Right lobe of liver (tissue), 6 donors: ENCODE measurements at regions not wholly inside any gene's neighbourhood (a gene's known extent, or its start where the extent isn't known, plus 50 kb on each side); places are given as distances from the start of the nearest gene placed in this dataset.

Experiments
- ATAC-seq, 4 donors: fragments of 200-7000 bp; cut with Tn5 transposase; one replicate each; pipeline ENCODE4 v1.9.1; 2020; ENCODE audit warnings: mild to moderate bottlenecking in 4 of 4, moderate library complexity in 4 of 4
- DNase-seq, 3 donors: peaks; one replicate each; pipeline ENCODE4 v3.0.0-alpha.2; 2020
- H3K27ac ChIP-seq, 3 donors: fragments of 200-600 bp; one replicate each; pipeline ENCODE4 v1.8.0; 2022
- H3K27me3 ChIP-seq, 2 donors: fragments of 200-600 bp; one replicate each; pipeline ENCODE4 v1.8.0; 2022
- H3K36me3 ChIP-seq, 4 donors: fragments of 200-600 bp; sonication (generic) in 1 of 4; one replicate each; pipeline versions ENCODE4 v1.5.1 to v1.8.0; 2017 to 2022; ENCODE audit warnings: control low read depth in 1 of 4
- H3K4me1 ChIP-seq, 4 donors: fragments of 200-600 bp; sonication (generic) in 1 of 4; one replicate each; pipeline versions ENCODE4 v1.5.1 to v1.8.0; 2017 to 2022; ENCODE audit warnings: control low read depth in 1 of 4
- H3K4me3 ChIP-seq, 3 donors: fragments of 200-600 bp; one replicate each; pipeline ENCODE4 v1.8.0; 2022
- H3K9me3 ChIP-seq, 4 donors: fragments of 200-600 bp; sonication (generic) in 1 of 4; one replicate each; pipeline versions ENCODE4 v1.5.1 to v1.8.0; 2017 to 2022; ENCODE audit warnings: control low read depth in 1 of 4
- POLR2A ChIP-seq: fragments of 450-650 bp; IDR thresholded peaks from one replicate; pipeline ENCODE4 v1.6.1; 2017; ENCODE audit warnings: antibody characterized with exemption, mild to moderate bottlenecking
- WGBS: methylation state at CpG from one replicate; pipeline ENCODE4 v1.1.6; 2018; ENCODE audit warnings: low coverage, low lambda C conversion rate; ENCODE audit not compliant: insufficient coverage; ENCODE audit errors: missing lambda C conversion rate; 5-methylcytosine and 5-hydroxymethylcytosine counted together
- intact Hi-C, 2 donors: fragments of 100-400 bp; cut with DNase I; formaldehyde crosslinking; loops; one replicate each; pipeline versions ENCODE4 v1.11.2 to v1.14.1; 2022
- TF ChIP-seq, protein P1 (sequence below), 4 donors: fragments of 200-600 bp in 3 of 4; fragments of 450-650 bp in 1 of 4; IDR thresholded peaks; one replicate each; pipeline versions ENCODE4 v1.5.1 to v1.8.0; 2016 to 2022; ENCODE audit warnings: antibody characterized with exemption in 4 of 4, mild to moderate bottlenecking in 2 of 4
- donor health status: DM: no; HTN: yes; CAD: no.
- donor health status: DM: no; HTN: no; CAD: no.
- donor health status: DM: no; HTN: no; CAD: no.
- donor health status: DM: no; HTN: yes; CAD: no.
- donor health status: DM: no; HTN: yes; CAD: no.

DNA sequence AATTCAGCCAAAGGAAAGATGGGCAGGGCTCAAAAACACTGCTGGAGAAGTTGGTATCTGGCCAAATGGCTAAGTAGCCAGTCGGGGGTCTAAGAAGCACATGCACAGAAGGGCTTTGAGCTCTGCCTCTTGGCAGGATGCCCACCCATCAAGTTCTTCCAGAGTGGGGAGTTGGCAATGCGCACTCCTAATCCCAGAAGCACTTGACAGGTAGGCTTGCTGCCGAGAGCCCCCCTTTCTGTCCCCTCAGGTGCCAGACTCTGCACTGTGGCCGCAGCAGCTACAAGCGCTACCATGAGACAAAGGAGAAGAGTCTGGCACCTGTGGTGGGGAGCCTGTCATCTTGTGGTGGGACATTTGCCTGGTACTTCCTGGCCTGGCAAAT lies 252.9 kb upstream of the SLC24A2 start:
- Histone ChIP-seq H3K27ac (no peak overlapping the region), H3K4me3 (no peak overlapping the region), H3K36me3 (no peaks in the 10 kb centered on the region), H3K4me1 (no peaks in the 10 kb centered on the region), H3K27me3 (no peaks in the 10 kb centered on the region), H3K9me3 (no peaks in the 10 kb centered on the region)
- intact Hi-C loops = no loop called here
- ATAC-seq (no peak), DNase-seq (no peak)
- 51% methylated on average over 4 of the region's 5 CpGs for WGBS
- TF ChIP-seq, protein P1, sequence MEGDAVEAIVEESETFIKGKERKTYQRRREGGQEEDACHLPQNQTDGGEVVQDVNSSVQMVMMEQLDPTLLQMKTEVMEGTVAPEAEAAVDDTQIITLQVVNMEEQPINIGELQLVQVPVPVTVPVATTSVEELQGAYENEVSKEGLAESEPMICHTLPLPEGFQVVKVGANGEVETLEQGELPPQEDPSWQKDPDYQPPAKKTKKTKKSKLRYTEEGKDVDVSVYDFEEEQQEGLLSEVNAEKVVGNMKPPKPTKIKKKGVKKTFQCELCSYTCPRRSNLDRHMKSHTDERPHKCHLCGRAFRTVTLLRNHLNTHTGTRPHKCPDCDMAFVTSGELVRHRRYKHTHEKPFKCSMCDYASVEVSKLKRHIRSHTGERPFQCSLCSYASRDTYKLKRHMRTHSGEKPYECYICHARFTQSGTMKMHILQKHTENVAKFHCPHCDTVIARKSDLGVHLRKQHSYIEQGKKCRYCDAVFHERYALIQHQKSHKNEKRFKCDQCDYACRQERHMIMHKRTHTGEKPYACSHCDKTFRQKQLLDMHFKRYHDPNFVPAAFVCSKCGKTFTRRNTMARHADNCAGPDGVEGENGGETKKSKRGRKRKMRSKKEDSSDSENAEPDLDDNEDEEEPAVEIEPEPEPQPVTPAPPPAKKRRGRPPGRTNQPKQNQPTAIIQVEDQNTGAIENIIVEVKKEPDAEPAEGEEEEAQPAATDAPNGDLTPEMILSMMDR (IDR thresholded peaks at IDR 0.05) = no peak
- TF ChIP-seq POLR2A = no peak

DNA sequence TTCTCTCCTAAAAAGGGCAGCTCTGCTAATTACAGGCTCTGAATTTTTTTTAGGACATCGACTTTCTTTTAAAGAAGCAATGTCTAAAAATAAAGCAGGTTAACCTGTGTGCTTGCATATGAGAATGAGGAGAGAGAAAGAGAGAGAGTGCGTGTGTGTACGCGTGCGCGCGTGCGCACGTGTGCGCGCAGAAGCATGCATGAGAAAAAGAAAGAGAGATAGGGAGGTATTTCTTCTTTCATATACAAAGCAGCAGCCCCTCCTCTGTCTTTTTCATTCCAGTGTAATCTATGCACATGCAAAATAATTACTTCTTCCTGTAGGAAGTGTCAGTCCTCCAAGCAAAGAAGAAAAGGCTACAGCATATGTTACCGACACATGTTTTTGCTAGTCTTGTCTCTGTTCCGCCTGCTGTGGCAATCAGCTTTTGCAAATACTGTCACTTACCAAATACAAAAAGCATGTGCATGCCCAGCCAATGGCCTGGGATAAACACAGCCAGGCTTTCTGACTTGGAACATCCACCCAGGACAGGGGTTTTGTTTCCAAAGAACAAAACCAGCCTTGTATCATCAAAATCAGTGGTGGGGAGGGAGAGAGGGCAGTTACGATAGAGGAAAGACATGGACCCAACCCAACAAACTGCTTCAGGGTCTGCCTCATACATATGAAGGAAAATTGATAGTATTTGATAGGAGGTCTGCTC lies 252.3 kb upstream of the SLC24A2 start:
- ATAC-seq (no peak), DNase-seq (no peak)
- WGBS = 72% methylated on average over 14 of the region's 14 CpGs
- intact Hi-C loops = no loop called here
- H3K9me3 ChIP-seq = no peaks in the 10 kb centered on the region
- H3K36me3 ChIP-seq = no peaks in the 10 kb centered on the region
- no peak overlapping the region for H3K27ac ChIP-seq
- no peak overlapping the region for H3K4me3 ChIP-seq
- H3K27me3 ChIP-seq = no peaks in the 10 kb centered on the region
- no peak for TF ChIP-seq POLR2A
- TF ChIP-seq, protein P1 (IDR thresholded peaks at IDR 0.05) = no peak
- no peaks in the 10 kb centered on the region for H3K4me1 ChIP-seq

DNA sequence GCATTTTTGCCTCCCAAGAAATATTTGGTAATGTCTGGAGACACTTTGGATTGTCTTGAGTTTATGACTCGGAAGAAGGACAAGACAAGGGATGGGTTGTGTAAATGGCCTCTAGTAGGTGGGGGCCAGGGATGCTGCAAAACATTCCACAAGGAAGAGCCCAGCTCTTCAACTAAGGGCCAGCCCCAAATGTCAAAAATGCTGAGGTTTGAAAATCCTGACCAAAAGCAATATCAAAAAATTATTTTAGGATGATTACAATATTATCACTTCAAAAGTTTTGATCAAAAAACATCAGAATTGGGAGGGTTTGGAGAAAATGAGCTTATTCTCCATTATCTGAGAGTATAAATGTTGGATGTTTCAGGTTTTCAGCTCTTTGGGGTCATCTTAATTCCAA lies 248.9 kb upstream of the SLC24A2 start:
- no peak for TF ChIP-seq POLR2A
- TF ChIP-seq, protein P1 (IDR thresholded peaks at IDR 0.05) = no peak
- no peaks in the 10 kb centered on the region for H3K4me1 ChIP-seq
- H3K27me3 ChIP-seq = no peaks in the 10 kb centered on the region
- H3K9me3 ChIP-seq = no peaks in the 10 kb centered on the region
- DNase-seq = no peak
- no peak for ATAC-seq
- 42% methylated on average over 1 of the region's 1 CpG for WGBS
- intact Hi-C loops = no loop called here
- no peak overlapping the region for H3K4me3 ChIP-seq
- H3K36me3 ChIP-seq = no peaks in the 10 kb centered on the region
- H3K27ac ChIP-seq = no peak overlapping the region

DNA sequence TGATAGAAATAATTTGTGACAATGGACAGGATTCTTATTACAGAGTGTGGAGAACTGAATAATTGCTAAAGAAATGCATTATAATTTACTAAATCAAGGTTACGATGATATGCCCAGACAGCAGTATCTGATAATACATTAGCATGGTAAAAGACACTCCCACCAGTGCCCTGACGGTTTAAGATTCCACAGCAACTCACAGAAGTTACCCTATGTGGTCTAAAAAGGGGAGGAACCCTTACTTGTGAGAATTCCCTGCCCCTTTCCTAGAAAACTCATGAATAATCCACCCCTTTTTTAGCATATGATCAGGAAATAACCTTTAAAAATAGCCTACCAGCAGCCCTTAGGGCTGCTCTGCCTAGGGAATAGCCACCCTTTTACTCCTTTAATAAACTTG lies 244.7 kb upstream of the SLC24A2 start:
- no peaks in the 10 kb centered on the region for H3K27me3 ChIP-seq
- DNase-seq = no peak
- no peaks in the 10 kb centered on the region for H3K9me3 ChIP-seq
- ATAC-seq = no peak
- 44% methylated on average over 2 of the region's 2 CpGs for WGBS
- no peak overlapping the region for H3K27ac ChIP-seq
- TF ChIP-seq, protein P1 (IDR thresholded peaks at IDR 0.05) = no peak
- TF ChIP-seq POLR2A = no peak
- no peaks in the 10 kb centered on the region for H3K36me3 ChIP-seq
- intact Hi-C loops = no loop called here
- H3K4me3 ChIP-seq = no peak overlapping the region
- no peaks in the 10 kb centered on the region for H3K4me1 ChIP-seq
